Hepatocyte (in vitro differentiated cells): ENCODE measurements at regions not wholly inside any gene's neighbourhood (a gene's known extent, or its start where the extent isn't known, plus 50 kb on each side); places are given as distances from the start of the nearest gene placed in this dataset.

Experiments used
- DNase-seq: peaks from one replicate; pipeline ENCODE4 v3.0.0-alpha.2; 2016; ENCODE audit warnings: low spot score
- H2AFZ ChIP-seq: fragments of 200-600 bp; sonication (generic); 2 replicates; pipeline ENCODE4 v1.6.0; 2016; ENCODE audit warnings: antibody characterized with exemption, mild to moderate bottlenecking
- H3K27ac ChIP-seq: fragments of 200-600 bp; sonication (generic); 2 replicates; pipeline ENCODE4 v1.5.1; 2016; ENCODE audit warnings: mild to moderate bottlenecking
- H3K27me3 ChIP-seq: fragments of 200-600 bp; sonication (generic); 2 replicates; pipeline ENCODE4 v1.6.1; 2016
- H3K36me3 ChIP-seq: fragments of 200-600 bp; sonication (generic); replicated peaks from 2 replicates; pipeline ENCODE4 v1.5.1; 2016; ENCODE audit warnings: low read depth; ENCODE audit not compliant: insufficient read depth
- H3K4me1 ChIP-seq: fragments of 200-600 bp; sonication (generic); 2 replicates; pipeline ENCODE4 v1.5.1; 2016; ENCODE audit warnings: mild to moderate bottlenecking, moderate library complexity; ENCODE audit not compliant: insufficient read depth
- H3K4me2 ChIP-seq: fragments of 200-600 bp; sonication (generic); 2 replicates; pipeline ENCODE4 v1.6.0; 2016
- H3K4me3 ChIP-seq: fragments of 200-600 bp; sonication (generic); 2 replicates; pipeline ENCODE4 v1.5.1; 2016; ENCODE audit warnings: mild to moderate bottlenecking
- H3K79me2 ChIP-seq: fragments of 200-600 bp; sonication (generic); 2 replicates; pipeline ENCODE4 v1.6.0; 2017; ENCODE audit warnings: mild to moderate bottlenecking
- H3K9me2 ChIP-seq: fragments of 200-600 bp; sonication (generic); replicated peaks from 2 replicates; pipeline ENCODE4 v1.6.0; 2017; ENCODE audit warnings: mild to moderate bottlenecking; ENCODE audit not compliant: insufficient read depth
- H3K9me3 ChIP-seq: fragments of 200-600 bp; sonication (generic); 2 replicates; pipeline ENCODE4 v1.5.1; 2016; ENCODE audit warnings: low read depth, mild to moderate bottlenecking
- H4K20me1 ChIP-seq: fragments of 200-600 bp; sonication (generic); 2 replicates; pipeline ENCODE4 v1.6.0; 2016; ENCODE audit warnings: mild to moderate bottlenecking; ENCODE audit not compliant: insufficient read depth, poor library complexity, severe bottlenecking
- CTCF ChIP-seq: fragments of 200-600 bp; sonication (generic); IDR thresholded peaks from 2 replicates; pipeline ENCODE4 v1.5.1; 2016; ENCODE audit warnings: antibody characterized with exemption, mild to moderate bottlenecking; ENCODE audit not compliant: poor library complexity
- EZH2 ChIP-seq: fragments of 200-600 bp; sonication (generic); IDR thresholded peaks from 2 replicates; pipeline ENCODE4 v1.6.1; 2016; ENCODE audit warnings: antibody characterized with exemption, mild to moderate bottlenecking, borderline replicate concordance
- EZH2phosphoT487 ChIP-seq: fragments of 200-600 bp; sonication (generic); IDR thresholded peaks from one replicate; pipeline ENCODE4 v1.6.1; 2018; ENCODE audit warnings: antibody characterized with exemption, mild to moderate bottlenecking, low read depth, moderate library complexity; ENCODE audit not compliant: unreplicated experiment, severe bottlenecking
- WGBS: methylation state at CpG from one replicate; pipeline ENCODE4 v1.1.6; 2016; ENCODE audit warnings: low lambda C conversion rate; ENCODE audit errors: missing lambda C conversion rate; 5-methylcytosine and 5-hydroxymethylcytosine counted together

- Histone ChIP-seq H3K36me3 (no peaks in the 10 kb centered on the region), H3K4me1 (no peaks in the 10 kb centered on the region), H3K4me3 (no peak overlapping the region), H3K79me2 (no peaks in the 10 kb centered on the region), H3K27me3 (no peaks in the 10 kb centered on the region), H3K4me2 (no peak overlapping the region), H3K27ac (no peak overlapping the region), H3K9me3 (no peaks in the 10 kb centered on the region), H3K9me2 (no peaks in the 10 kb centered on the region), H4K20me1 (no peaks in the 10 kb centered on the region), H2AFZ (no peak overlapping the region)
- TF ChIP-seq EZH2phosphoT487 (no peak), CTCF (no peak), EZH2 (no peak)
- no peak for DNase-seq
- 76% methylated on average over 3 of the region's 3 CpGs for WGBS
Observed at GRCh38 chr5:101142102-101142501, 239.0 kb upstream of the ST8SIA4 start.

- no peaks in the 10 kb centered on the region for H3K4me1 ChIP-seq
- TF ChIP-seq CTCF (no peak), EZH2 (no peak), EZH2phosphoT487 (no peak)
- H4K20me1 ChIP-seq = no peaks in the 10 kb centered on the region
- H3K79me2 ChIP-seq = no peaks in the 10 kb centered on the region
- H3K27me3 ChIP-seq = no peaks in the 10 kb centered on the region
- H2AFZ ChIP-seq = no peak overlapping the region
- no peak for DNase-seq
- 47% methylated on average over 3 of the region's 3 CpGs for WGBS
- no peak overlapping the region for H3K4me2 ChIP-seq
- no peak overlapping the region for H3K4me3 ChIP-seq
- H3K9me3 ChIP-seq = no peaks in the 10 kb centered on the region
- no peak overlapping the region for H3K27ac ChIP-seq
- no peaks in the 10 kb centered on the region for H3K9me2 ChIP-seq
- H3K36me3 ChIP-seq = no peaks in the 10 kb centered on the region
Observed at GRCh38 chr5:101136454-101136853, 233.4 kb upstream of the ST8SIA4 start.

GRCh38 chr5:101123363-101123762, 220.3 kb upstream of the ST8SIA4 start:
- no peak overlapping the region for H3K4me2 ChIP-seq
- 98% methylated on average over 2 of the region's 2 CpGs for WGBS
- TF ChIP-seq CTCF (no peak), EZH2 (no peak), EZH2phosphoT487 (no peak)
- no peaks in the 10 kb centered on the region for H3K79me2 ChIP-seq
- no peaks in the 10 kb centered on the region for H3K9me2 ChIP-seq
- no peaks in the 10 kb centered on the region for H3K27me3 ChIP-seq
- no peak overlapping the region for H3K27ac ChIP-seq
- DNase-seq = no peak
- no peak overlapping the region for H2AFZ ChIP-seq
- no peaks in the 10 kb centered on the region for H3K4me1 ChIP-seq
- no peak overlapping the region for H3K4me3 ChIP-seq
- no peaks in the 10 kb centered on the region for H3K36me3 ChIP-seq
- no peaks in the 10 kb centered on the region for H4K20me1 ChIP-seq
- H3K9me3 ChIP-seq = no peaks in the 10 kb centered on the region

GRCh38 chr5:101112645-101113044, 209.6 kb upstream of the ST8SIA4 start:
- TF ChIP-seq EZH2phosphoT487 = no peak
- H3K27me3 ChIP-seq = no peaks in the 10 kb centered on the region
- H3K4me3 ChIP-seq = no peak overlapping the region
- H3K36me3 ChIP-seq = no peaks in the 10 kb centered on the region
- H3K4me1 ChIP-seq = no peaks in the 10 kb centered on the region
- no peak overlapping the region for H3K4me2 ChIP-seq
- no peak overlapping the region for H3K27ac ChIP-seq
- H3K79me2 ChIP-seq = no peaks in the 10 kb centered on the region
- no peak overlapping the region for H2AFZ ChIP-seq
- no peak for DNase-seq
- H3K9me3 ChIP-seq = no peaks in the 10 kb centered on the region
- H4K20me1 ChIP-seq = no peaks in the 10 kb centered on the region
- H3K9me2 ChIP-seq = no peaks in the 10 kb centered on the region
